Memory B cell (primary cell): ENCODE measurements at regions not wholly inside any gene's neighbourhood (a gene's known extent, or its start where the extent isn't known, plus 50 kb on each side); places are given as distances from the start of the nearest gene placed in this dataset.
"Not testable (repeated sequence)": the region's sequence is repeated elsewhere in the genome, so short reads cannot be mapped to it uniquely, and the experiment has no call there.

Experiments used
- ATAC-seq: fragments of 150-1000 bp; cut with Tn5 transposase; 2 replicates; pipeline ENCODE4 v1.10.0; 2021; ENCODE audit warnings: low read depth, mild to moderate bottlenecking, moderate library complexity
- DNase-seq, 2 donors: peaks; one replicate each; pipeline ENCODE4 v3.0.0; 2022; ENCODE audit warnings: low spot score in 2 of 2
- H3K27ac Mint-ChIP-seq: one replicate; pipeline ENCODE4 v1.8.0; 2022; ENCODE audit warnings: mild to moderate bottlenecking, moderate library complexity, mixed read lengths
- H3K27me3 Mint-ChIP-seq: one replicate; pipeline ENCODE4 v1.8.0; 2022; ENCODE audit warnings: mixed read lengths
- H3K36me3 Mint-ChIP-seq: one replicate; pipeline ENCODE4 v1.8.0; 2022; ENCODE audit warnings: mild to moderate bottlenecking, mixed read lengths
- H3K4me1 Mint-ChIP-seq: one replicate; pipeline ENCODE4 v1.8.0; 2022; ENCODE audit warnings: mixed read lengths
- H3K4me3 Mint-ChIP-seq: one replicate; pipeline ENCODE4 v1.8.0; 2022; ENCODE audit warnings: mild to moderate bottlenecking, moderate library complexity, mixed read lengths
- H3K9me3 Mint-ChIP-seq: one replicate; pipeline ENCODE4 v1.8.0; 2022; ENCODE audit warnings: mixed read lengths

GRCh38 chr2:16058747-16059358 lies 118.5 kb downstream of the MYCN start:
- Mint-ChIP-seq H3K27ac (no peak overlapping the region), H3K4me1 (peaks cover 3% of the 10 kb centered on the region), H3K27me3 (no peaks in the 10 kb centered on the region), H3K4me3 (no peak overlapping the region), H3K36me3 (no peaks in the 10 kb centered on the region), H3K9me3 (peaks cover 5% of the 10 kb centered on the region)
- DNase-seq (no peak), ATAC-seq (no peak)

GRCh38 chr2:16058256-16058655 lies 117.9 kb downstream of the MYCN start:
- H3K27ac Mint-ChIP-seq, result no peak overlapping the region
- peaks cover 4% of the 10 kb centered on the region for H3K9me3 Mint-ChIP-seq
- H3K4me1 Mint-ChIP-seq, result peaks cover 3% of the 10 kb centered on the region
- ATAC-seq (no peak), DNase-seq (no peak)
- H3K4me3 Mint-ChIP-seq, result no peak overlapping the region
- no peaks in the 10 kb centered on the region for H3K36me3 Mint-ChIP-seq
- H3K27me3 Mint-ChIP-seq, result no peaks in the 10 kb centered on the region

- DNase-seq (no peak), ATAC-seq (no peak)
- no peak overlapping the region for H3K4me3 Mint-ChIP-seq
- peaks cover 2% of the 10 kb centered on the region for H3K9me3 Mint-ChIP-seq
- peaks cover 2% of the 10 kb centered on the region for H3K27me3 Mint-ChIP-seq
- H3K27ac Mint-ChIP-seq, result no peak overlapping the region
- peaks cover 3% of the 10 kb centered on the region for H3K4me1 Mint-ChIP-seq
- H3K36me3 Mint-ChIP-seq, result no peaks in the 10 kb centered on the region
Measured at GRCh38 chr2:16057661-16058060, 117.3 kb downstream of the MYCN start.

- DNase-seq (no peak), ATAC-seq (no peak)
- Mint-ChIP-seq H3K27me3 (peaks cover 2% of the 10 kb centered on the region), H3K4me3 (no peak overlapping the region), H3K9me3 (no peaks in the 10 kb centered on the region), H3K36me3 (no peaks in the 10 kb centered on the region), H3K4me1 (peaks cover 3% of the 10 kb centered on the region), H3K27ac (no peak overlapping the region)
Measured at GRCh38 chr2:16055848-16056580, 115.7 kb downstream of the MYCN start.

GRCh38 chr2:16053437-16054257 lies 113.3 kb downstream of the MYCN start:
- Mint-ChIP-seq H3K36me3 (no peaks in the 10 kb centered on the region), H3K9me3 (no peaks in the 10 kb centered on the region), H3K27ac (no peak overlapping the region), H3K4me3 (no peak overlapping the region), H3K4me1 (peaks cover 3% of the 10 kb centered on the region), H3K27me3 (peaks cover 5% of the 10 kb centered on the region)
- no peak for ATAC-seq
- no peak for DNase-seq

GRCh38 chr2:16052571-16053052 lies 112.3 kb downstream of the MYCN start:
- not testable (repeated sequence) for DNase-seq, H3K27ac Mint-ChIP-seq, H3K4me1 Mint-ChIP-seq, ATAC-seq, H3K4me3 Mint-ChIP-seq, H3K9me3 Mint-ChIP-seq, H3K27me3 Mint-ChIP-seq, H3K36me3 Mint-ChIP-seq

GRCh38 chr2:16051841-16052564 lies 111.7 kb downstream of the MYCN start:
- Mint-ChIP-seq H3K9me3 (no peaks in the 10 kb centered on the region), H3K36me3 (no peaks in the 10 kb centered on the region), H3K4me1 (peaks cover 3% of the 10 kb centered on the region), H3K27ac (no peak overlapping the region), H3K27me3 (peaks cover 5% of the 10 kb centered on the region), H3K4me3 (no peak overlapping the region)
- DNase-seq, result no peak
- no peak for ATAC-seq

- no peaks in the 10 kb centered on the region for H3K9me3 Mint-ChIP-seq
- DNase-seq (no peak), ATAC-seq (no peak)
- no peak overlapping the region for H3K27ac Mint-ChIP-seq
- no peak overlapping the region for H3K4me3 Mint-ChIP-seq
- H3K27me3 Mint-ChIP-seq, result peaks cover 5% of the 10 kb centered on the region
- no peaks in the 10 kb centered on the region for H3K36me3 Mint-ChIP-seq
- H3K4me1 Mint-ChIP-seq, result peaks cover 1% of the 10 kb centered on the region
Measured at GRCh38 chr2:16050908-16051489, 110.6 kb downstream of the MYCN start.

GRCh38 chr2:16050261-16050907 lies 110.0 kb downstream of the MYCN start:
- Mint-ChIP-seq H3K27ac (no peak overlapping the region), H3K4me1 (no peaks in the 10 kb centered on the region), H3K27me3 (peaks cover 5% of the 10 kb centered on the region), H3K4me3 (no peak overlapping the region), H3K36me3 (no peaks in the 10 kb centered on the region), H3K9me3 (no peaks in the 10 kb centered on the region)
- ATAC-seq, result no peak
- no peak for DNase-seq

- DNase-seq (no peak), ATAC-seq (no peak)
- Mint-ChIP-seq H3K27ac (no peak overlapping the region), H3K27me3 (peaks cover 5% of the 10 kb centered on the region), H3K4me3 (no peak overlapping the region), H3K9me3 (no peaks in the 10 kb centered on the region), H3K4me1 (no peaks in the 10 kb centered on the region), H3K36me3 (no peaks in the 10 kb centered on the region)
Measured at GRCh38 chr2:16049406-16049805, 109.1 kb downstream of the MYCN start.

- no peaks in the 10 kb centered on the region for H3K36me3 Mint-ChIP-seq
- no peak overlapping the region for H3K4me3 Mint-ChIP-seq
- H3K27me3 Mint-ChIP-seq, result peaks cover 5% of the 10 kb centered on the region
- DNase-seq (no peak), ATAC-seq (no peak)
- H3K9me3 Mint-ChIP-seq, result no peaks in the 10 kb centered on the region
- no peaks in the 10 kb centered on the region for H3K4me1 Mint-ChIP-seq
- no peak overlapping the region for H3K27ac Mint-ChIP-seq
Measured at GRCh38 chr2:16048466-16048865, 108.1 kb downstream of the MYCN start.

- Mint-ChIP-seq H3K27me3 (peaks cover 3% of the 10 kb centered on the region), H3K4me1 (no peaks in the 10 kb centered on the region), H3K4me3 (no peak overlapping the region), H3K27ac (no peak overlapping the region), H3K36me3 (no peaks in the 10 kb centered on the region), H3K9me3 (no peaks in the 10 kb centered on the region)
- no peak for DNase-seq
- ATAC-seq, result no peak
Measured at GRCh38 chr2:16047701-16048100, 107.4 kb downstream of the MYCN start.

- DNase-seq (no peak), ATAC-seq (no peak)
- Mint-ChIP-seq H3K27me3 (peaks cover 5% of the 10 kb centered on the region), H3K4me3 (no peak overlapping the region), H3K36me3 (no peaks in the 10 kb centered on the region), H3K27ac (no peak overlapping the region), H3K4me1 (no peaks in the 10 kb centered on the region), H3K9me3 (no peaks in the 10 kb centered on the region)
Measured at GRCh38 chr2:16046649-16047048, 106.3 kb downstream of the MYCN start.
